IMR-90 (cell line): ENCODE measurements at regions not wholly inside any gene's neighbourhood (a gene's known extent, or its start where the extent isn't known, plus 50 kb on each side); places are given as distances from the start of the nearest gene placed in this dataset.

Source experiments
- ATAC-seq: fragments of 200-7000 bp; cut with Tn5 transposase; 2 replicates; pipeline ENCODE4 v1.9.1; 2020; ENCODE audit warnings: low read depth, mild to moderate bottlenecking, moderate library complexity
- BruUV-seq: library from RNA; stranded (reverse); fragments of 400-500 nt; replicated peaks from 2 replicates; lab custom pipeline; 2021; lab: Mats Ljungman, UMichigan
- CTCF ChIA-PET: fragments of 300-600 bp; formaldehyde crosslinking; extraction: SDS; loops from one replicate; lab custom pipeline; 2021; ENCODE audit warnings: antibody characterized with exemption; lab: Yijun Ruan, JAX
- POLR2A ChIA-PET: fragments of 300-600 bp; sonication (Branson Sonifier 250); formaldehyde crosslinking; loops from one replicate; lab custom pipeline; 2022; ENCODE audit warnings: antibody characterized with exemption; ENCODE audit not compliant: unreplicated experiment; lab: Charles Lee
- DNase-seq: peaks from one replicate; pipeline ENCODE4 v3.0.0; 2013
- H2AFZ ChIP-seq: replicated peaks from 2 replicates; pipeline ENCODE3; 2013; ENCODE audit warnings: low read length, mild to moderate bottlenecking; ENCODE audit not compliant: poor library complexity
- H2AK5ac ChIP-seq: 2 replicates; pipeline ENCODE4 v1.6.1; 2013; ENCODE audit warnings: low read depth, low read length, inconsistent platforms
- H2AK9ac ChIP-seq: replicated peaks from 2 replicates; pipeline ENCODE3; 2013; ENCODE audit warnings: mild to moderate bottlenecking, low read depth, low read length, moderate library complexity; ENCODE audit not compliant: poor library complexity
- H2BK120ac ChIP-seq: 2 replicates; pipeline ENCODE4 v1.6.1; 2013; ENCODE audit warnings: low read depth, low read length, inconsistent platforms
- H2BK15ac ChIP-seq: 3 replicates; pipeline ENCODE4 v1.6.1; 2013; ENCODE audit warnings: low read depth, low read length, inconsistent platforms
- H2BK20ac ChIP-seq: 2 replicates; pipeline ENCODE4 v1.6.1; 2013; ENCODE audit warnings: low read depth, mild to moderate bottlenecking, inconsistent platforms, low read length, moderate library complexity
- H2BK5ac ChIP-seq: 2 replicates; pipeline ENCODE4 v1.6.1; 2013; ENCODE audit warnings: mild to moderate bottlenecking, low read depth, low read length, inconsistent platforms; ENCODE audit not compliant: poor library complexity, severe bottlenecking
- H3K14ac ChIP-seq: replicated peaks from 2 replicates; pipeline ENCODE4 v1.6.1; 2013; ENCODE audit warnings: low read depth, low read length, inconsistent platforms
- H3K18ac ChIP-seq: 2 replicates; pipeline ENCODE4 v1.6.1; 2013; ENCODE audit warnings: low read depth, low read length, control low read depth
- H3K23ac ChIP-seq: 2 replicates; pipeline ENCODE4 v1.6.1; 2013; ENCODE audit warnings: low read depth, low read length, inconsistent platforms
- H3K27ac ChIP-seq: 2 replicates; pipeline ENCODE4 v1.5.1; 2013; ENCODE audit warnings: mild to moderate bottlenecking, control low read depth, low read length; ENCODE audit not compliant: insufficient read depth
- H3K27me3 ChIP-seq: 2 replicates; pipeline ENCODE4 v1.6.1; 2013; ENCODE audit warnings: low read length; ENCODE audit not compliant: control insufficient read depth, insufficient read depth
- H3K36me3 ChIP-seq: 2 replicates; pipeline ENCODE4 v1.6.1; 2013; ENCODE audit warnings: low read length, mixed read lengths; ENCODE audit not compliant: control insufficient read depth, insufficient read depth
- H3K4ac ChIP-seq: 2 replicates; pipeline ENCODE4 v1.6.1; 2013; ENCODE audit warnings: low read depth, low read length, inconsistent platforms
- H3K4me1 ChIP-seq: 2 replicates; pipeline ENCODE4 v1.6.1; 2013; ENCODE audit warnings: low read length, mixed read lengths; ENCODE audit not compliant: control insufficient read depth, insufficient read depth
- H3K4me2 ChIP-seq: 2 replicates; pipeline ENCODE4 v1.6.1; 2013; ENCODE audit warnings: low read depth, mild to moderate bottlenecking, control low read depth, low read length, moderate library complexity
- H3K4me3 ChIP-seq: 2 replicates; pipeline ENCODE4 v1.5.1; 2013; ENCODE audit warnings: low read depth, mild to moderate bottlenecking, control low read depth, low read length, moderate library complexity; ENCODE audit not compliant: insufficient read depth
- H3K56ac ChIP-seq: 2 replicates; pipeline ENCODE4 v1.6.1; 2013; ENCODE audit warnings: low read length, inconsistent platforms; ENCODE audit not compliant: insufficient read depth; ENCODE audit errors: extremely low read depth
- H3K79me1 ChIP-seq, 2 experiments: 2 replicates each; pipeline ENCODE4 v1.6.1; 2013; ENCODE audit warnings: low read length in 2 of 2, inconsistent platforms in 1 of 2, low read depth in 1 of 2
- H3K9ac ChIP-seq: 2 replicates; pipeline ENCODE4 v1.6.1; 2013; ENCODE audit warnings: low read depth, low read length, control low read depth
- H3K9me1 ChIP-seq: 2 replicates; pipeline ENCODE4 v1.6.1; 2013; ENCODE audit warnings: low read length, inconsistent platforms; ENCODE audit not compliant: insufficient read depth
- H3K9me3 ChIP-seq: 2 replicates; pipeline ENCODE4 v1.6.1; 2013; ENCODE audit warnings: low read length; ENCODE audit not compliant: control insufficient read depth, insufficient read depth
- H4K20me1 ChIP-seq: 2 replicates; pipeline ENCODE4 v1.6.1; 2013; ENCODE audit warnings: low read length, inconsistent platforms; ENCODE audit not compliant: insufficient read depth
- H4K5ac ChIP-seq: 2 replicates; pipeline ENCODE4 v1.6.1; 2013; ENCODE audit warnings: mild to moderate bottlenecking, low read depth, low read length, control low read depth
- H4K8ac ChIP-seq, 2 experiments: 2 replicates each; pipeline ENCODE4 v1.6.1; 2013; ENCODE audit warnings: low read depth in 2 of 2, low read length in 2 of 2, control low read depth in 1 of 2, inconsistent platforms in 1 of 2
- H4K91ac ChIP-seq: 2 replicates; pipeline ENCODE4 v1.6.1; 2013; ENCODE audit warnings: low read depth, low read length, inconsistent platforms; ENCODE audit not compliant: insufficient read depth
- BHLHE40 ChIP-seq: fragments of 150-350 bp; IDR thresholded peaks from 2 replicates; pipeline ENCODE4 v1.6.1; 2016; ENCODE audit warnings: mild to moderate bottlenecking, low read depth, low read length
- CEBPB ChIP-seq: IDR thresholded peaks from 2 replicates; pipeline ENCODE4 v1.6.1; 2012; ENCODE audit warnings: low read depth, low read length, improper control_type of control experiment
- CHD1 ChIP-seq: IDR thresholded peaks from 2 replicates; pipeline ENCODE4 v1.6.1; 2012; ENCODE audit warnings: low read depth, low read length, improper control_type of control experiment
- CTCF ChIP-seq: conservative IDR thresholded peaks from 2 replicates; pipeline ENCODE4 v1.5.1; 2012; ENCODE audit warnings: mild to moderate bottlenecking, low read depth, low read length, improper control_type of control experiment
- ELK1 ChIP-seq: fragments of 150-350 bp; IDR thresholded peaks from 2 replicates; pipeline ENCODE4 v1.6.1; 2016; ENCODE audit warnings: low read depth, mild to moderate bottlenecking, low read length, moderate library complexity, borderline replicate concordance
- FOS ChIP-seq: fragments of 150-350 bp; IDR thresholded peaks from 2 replicates; pipeline ENCODE4 v1.6.1; 2016; ENCODE audit warnings: low read depth, low read length
- MAFK ChIP-seq: IDR thresholded peaks from 2 replicates; pipeline ENCODE4 v1.6.1; 2012; ENCODE audit warnings: low read depth, low read length, improper control_type of control experiment
- MAZ ChIP-seq: IDR thresholded peaks from 2 replicates; pipeline ENCODE4 v1.6.1; 2012; ENCODE audit warnings: low read depth, mild to moderate bottlenecking, low read length, improper control_type of control experiment, moderate library complexity, borderline replicate concordance
- MXI1 ChIP-seq: IDR thresholded peaks from 2 replicates; pipeline ENCODE4 v1.6.1; 2012; ENCODE audit warnings: low read depth, mild to moderate bottlenecking, low read length, moderate library complexity, borderline replicate concordance
- NFE2L2 ChIP-seq: fragments of 150-350 bp; IDR thresholded peaks from 2 replicates; pipeline ENCODE4 v1.6.1; 2016; ENCODE audit warnings: low read depth, mild to moderate bottlenecking, low read length
- POLR2A ChIP-seq: IDR thresholded peaks from 2 replicates; pipeline ENCODE4 v1.6.1; 2012; ENCODE audit warnings: mild to moderate bottlenecking, low read depth, low read length
- RAD21 ChIP-seq: IDR thresholded peaks from 2 replicates; pipeline ENCODE4 v1.6.1; 2012; ENCODE audit warnings: low read length, improper control_type of control experiment
- RCOR1 ChIP-seq: IDR thresholded peaks from 2 replicates; pipeline ENCODE4 v1.6.1; 2012; ENCODE audit warnings: mild to moderate bottlenecking, low read length, improper control_type of control experiment; ENCODE audit not compliant: insufficient replicate concordance
- RFX5 ChIP-seq: IDR thresholded peaks from 2 replicates; pipeline ENCODE4 v1.8.0; 2012; ENCODE audit warnings: low read depth, mild to moderate bottlenecking, low read length, moderate library complexity
- SMC3 ChIP-seq: fragments of 150-350 bp; IDR thresholded peaks from 2 replicates; pipeline ENCODE4 v1.6.1; 2016; ENCODE audit warnings: low read depth, mild to moderate bottlenecking, antibody characterized with exemption, low read length, moderate library complexity
- USF2 ChIP-seq: fragments of 150-350 bp; IDR thresholded peaks from 2 replicates; pipeline ENCODE4 v1.6.1; 2017; ENCODE audit warnings: mild to moderate bottlenecking, antibody characterized with exemption, low read length, low read depth
- WGBS, 2 experiments: methylation state at CpG; one replicate each; pipeline versions ENCODE4 v1.1.5 to v1.1.7; 2013; ENCODE audit warnings: missing lambda C conversion rate in 2 of 2; ENCODE audit not compliant: insufficient read length in 1 of 2; ENCODE audit errors: extremely low coverage in 2 of 2; 5-methylcytosine and 5-hydroxymethylcytosine counted together
- dilution Hi-C: fragments of 300-500 bp; cut with HindIII; formaldehyde crosslinking; loops from one replicate; pipeline ENCODE4 v1.14.3; 2018; ENCODE audit warnings: low sequenced_read_pairs; ENCODE audit not compliant: unreplicated experiment
- in situ Hi-C: fragments of 300-500 bp; cut with MboI; formaldehyde crosslinking; loops from 3 replicates; pipeline ENCODE4 v1.14.3; 2019; ENCODE audit warnings: low sequenced_read_pairs, inconsistent platforms, mixed read lengths
- intact Hi-C: fragments of 100-400 bp; cut with micrococcal nuclease; formaldehyde crosslinking; loops from 2 replicates; pipeline ENCODE4 v1.10.0; 2022

GRCh38 chr6:134864558-134864957, 85.3 kb downstream of the ALDH8A1 start:
- Histone ChIP-seq H3K56ac (no peak overlapping the region), H2BK15ac (no peak overlapping the region), H2AK5ac (no peak overlapping the region), H3K4me2 (no peak overlapping the region), H3K23ac (no peak overlapping the region), H2AFZ (no peak overlapping the region), H3K14ac (no peak overlapping the region), H3K9me3 (no peaks in the 10 kb centered on the region), H3K79me1 (no peaks in the 10 kb centered on the region), H2AK9ac (no peak overlapping the region), H4K91ac (no peak overlapping the region), H3K18ac (no peak overlapping the region), H2BK5ac (no peak overlapping the region), H4K5ac (no peak overlapping the region), H2BK120ac (no peak overlapping the region), H3K27ac (no peak overlapping the region), H3K36me3 (no peaks in the 10 kb centered on the region), H4K8ac (no peak overlapping the region), H3K9ac (no peak overlapping the region), H3K27me3 (no peaks in the 10 kb centered on the region; the same call in 1 of the 2 replicates), H2BK20ac (no peak overlapping the region), H3K4me1 (peaks cover 2% of the 10 kb centered on the region; the same call in 1 of the 2 replicates), H3K9me1 (no peaks in the 10 kb centered on the region), H3K4me3 (no peak overlapping the region), H4K20me1 (no peaks in the 10 kb centered on the region), H3K4ac (no peak overlapping the region)
- intact Hi-C loops: no loop called here
- no peak for ATAC-seq
- ChIA-PET POLR2A (no interaction called here), CTCF (interaction anchor here (1.4 kb wide), 1 partner anchor 8 kb away, joined by 4 read pairs; no protein-coding TSS in a partner anchor)
- TF ChIP-seq CHD1: no peak
- no peak for TF ChIP-seq MAZ
- no peak for TF ChIP-seq RCOR1
- no peak for TF ChIP-seq RAD21
- no peak for TF ChIP-seq POLR2A
- TF ChIP-seq NFE2L2: no peak
- no peak for TF ChIP-seq CTCF
- no peak for TF ChIP-seq USF2
- no peak for TF ChIP-seq RFX5
- no peak for TF ChIP-seq CEBPB
- TF ChIP-seq ELK1: no peak
- no peak for TF ChIP-seq FOS
- no peak for TF ChIP-seq BHLHE40
- TF ChIP-seq SMC3: no peak
- no peak for TF ChIP-seq MAFK
- no peak for TF ChIP-seq MXI1
- no TSS peak for BruUV-seq
- dilution Hi-C loops: no loop called here
- no CpG with 5 or more reads among the region's 3 CpGs for WGBS, 2 experiments
- no peak for DNase-seq
- in situ Hi-C loops: no loop called here
